DOHH2 (cell line): ENCODE measurements at regions not wholly inside any gene's neighbourhood (a gene's known extent, or its start where the extent isn't known, plus 50 kb on each side); places are given as distances from the start of the nearest gene placed in this dataset.

ENCODE experiments used
- EZH2phosphoT487 ChIP-seq: fragments of 200-600 bp; sonication (generic); IDR thresholded peaks from 2 replicates; pipeline ENCODE4 v1.6.1; 2017; ENCODE audit warnings: borderline replicate concordance, mild to moderate bottlenecking, antibody characterized with exemption, low read length, moderate library complexity, mixed read lengths
- TF ChIP-seq, protein P1 (sequence below): fragments of 200-600 bp; sonication (generic); IDR thresholded peaks from one replicate; pipeline ENCODE4 v1.5.1; 2014; ENCODE audit warnings: antibody characterized with exemption, mild to moderate bottlenecking, low read depth, low read length; ENCODE audit not compliant: poor library complexity, severe bottlenecking

DNA sequence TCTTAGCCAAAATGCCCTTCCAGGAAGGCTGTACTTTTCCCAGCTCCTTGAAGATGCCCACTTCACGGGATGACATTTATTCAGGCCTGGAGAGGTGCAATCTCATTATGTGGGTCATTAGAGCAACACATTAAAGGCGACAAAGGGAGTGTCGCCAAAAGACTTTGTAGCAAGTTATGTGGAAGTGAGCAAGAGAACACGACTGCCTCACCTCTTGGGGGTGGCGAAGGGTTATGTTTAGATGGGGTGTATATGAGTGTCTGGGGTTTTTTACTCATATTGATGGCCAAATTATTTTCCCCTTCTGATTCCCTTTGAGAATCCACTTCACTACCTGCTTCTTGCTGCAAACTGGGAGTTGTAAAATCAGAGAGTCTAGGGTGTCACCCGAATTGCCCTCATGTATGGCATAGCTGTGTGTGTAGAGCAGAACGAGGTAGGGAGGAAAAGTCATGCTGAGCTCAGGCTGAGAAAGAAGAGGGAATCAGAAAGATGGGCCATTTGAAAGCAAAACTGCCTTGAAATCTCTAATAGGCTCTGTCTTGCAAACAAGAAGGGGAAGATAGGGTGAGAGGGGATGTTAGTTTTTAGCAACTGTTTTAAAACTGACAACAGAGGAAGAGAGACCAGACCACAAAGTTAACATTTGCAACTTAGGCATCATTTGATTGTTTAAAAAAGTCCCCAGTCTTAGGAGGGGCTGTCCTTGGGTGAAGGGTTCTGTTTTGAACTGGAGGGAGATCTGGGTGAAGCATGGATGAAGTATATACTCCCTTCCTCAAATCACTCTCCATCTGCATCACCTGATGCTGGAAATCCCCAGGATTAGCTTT lies 97.1 kb upstream of the IL12B start:
- TF ChIP-seq, protein P1, sequence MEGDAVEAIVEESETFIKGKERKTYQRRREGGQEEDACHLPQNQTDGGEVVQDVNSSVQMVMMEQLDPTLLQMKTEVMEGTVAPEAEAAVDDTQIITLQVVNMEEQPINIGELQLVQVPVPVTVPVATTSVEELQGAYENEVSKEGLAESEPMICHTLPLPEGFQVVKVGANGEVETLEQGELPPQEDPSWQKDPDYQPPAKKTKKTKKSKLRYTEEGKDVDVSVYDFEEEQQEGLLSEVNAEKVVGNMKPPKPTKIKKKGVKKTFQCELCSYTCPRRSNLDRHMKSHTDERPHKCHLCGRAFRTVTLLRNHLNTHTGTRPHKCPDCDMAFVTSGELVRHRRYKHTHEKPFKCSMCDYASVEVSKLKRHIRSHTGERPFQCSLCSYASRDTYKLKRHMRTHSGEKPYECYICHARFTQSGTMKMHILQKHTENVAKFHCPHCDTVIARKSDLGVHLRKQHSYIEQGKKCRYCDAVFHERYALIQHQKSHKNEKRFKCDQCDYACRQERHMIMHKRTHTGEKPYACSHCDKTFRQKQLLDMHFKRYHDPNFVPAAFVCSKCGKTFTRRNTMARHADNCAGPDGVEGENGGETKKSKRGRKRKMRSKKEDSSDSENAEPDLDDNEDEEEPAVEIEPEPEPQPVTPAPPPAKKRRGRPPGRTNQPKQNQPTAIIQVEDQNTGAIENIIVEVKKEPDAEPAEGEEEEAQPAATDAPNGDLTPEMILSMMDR = no peak
- TF ChIP-seq EZH2phosphoT487 = no peak
